ENCODE measurements at regions not wholly inside any gene's neighbourhood (a gene's known extent, or its start where the extent isn't known, plus 50 kb on each side); places are given as distances from the start of the nearest gene placed in this dataset.

GRCh38 chr7:41536873-41537665, 165.8 kb downstream of the INHBA start:
- Histone ChIP-seq H3K36me3 (no peaks in the 10 kb centered on the region), H3K4me1 (no peaks in the 10 kb centered on the region), H3K27me3 (no peaks in the 10 kb centered on the region), H3K4me3 (no peak overlapping the region), H3K9me3 (no peaks in the 10 kb centered on the region), H3K27ac (peak overlapping the region in 1 of 2 donors; percentile 23)
- peak in 1 of 2 donors; percentile 15 for DNase-seq
- TF ChIP-seq CTCF (IDR thresholded peaks at IDR 0.05) (no peak), POLR2A (IDR thresholded peaks at IDR 0.05) (no peak)
- intact Hi-C loops (cut with DNase I; ENCODE audit: low total_unique reads): no loop called here

- Histone ChIP-seq H3K4me1 (no peaks in the 10 kb centered on the region), H3K27me3 (no peaks in the 10 kb centered on the region), H3K36me3 (no peaks in the 10 kb centered on the region), H3K9me3 (no peaks in the 10 kb centered on the region), H3K4me3 (no peak overlapping the region), H3K27ac (peak overlapping the region in 1 of 2 donors; percentile 34)
- TF ChIP-seq POLR2A (IDR thresholded peaks at IDR 0.05): no peak
- no peak for TF ChIP-seq CTCF (IDR thresholded peaks at IDR 0.05)
- no peak for DNase-seq
- intact Hi-C loops (cut with DNase I; ENCODE audit: low total_unique reads): no loop called here
Measured at GRCh38 chr7:41536122-41536872, 166.6 kb downstream of the INHBA start.

- H3K4me3 ChIP-seq: no peak overlapping the region
- no peak for DNase-seq
- H3K36me3 ChIP-seq: no peaks in the 10 kb centered on the region
- no peaks in the 10 kb centered on the region for H3K4me1 ChIP-seq
- H3K27me3 ChIP-seq: no peaks in the 10 kb centered on the region
- no peaks in the 10 kb centered on the region for H3K9me3 ChIP-seq
- TF ChIP-seq CTCF (IDR thresholded peaks at IDR 0.05) (no peak), POLR2A (IDR thresholded peaks at IDR 0.05) (no peak)
- intact Hi-C loops (cut with DNase I; ENCODE audit: low total_unique reads): no loop called here
- H3K27ac ChIP-seq: no peak overlapping the region
Measured at GRCh38 chr7:41529831-41530230, 173.1 kb downstream of the INHBA start.

- Histone ChIP-seq H3K27ac (no peak overlapping the region), H3K36me3 (no peaks in the 10 kb centered on the region), H3K9me3 (no peaks in the 10 kb centered on the region), H3K27me3 (no peaks in the 10 kb centered on the region), H3K4me3 (no peak overlapping the region), H3K4me1 (no peaks in the 10 kb centered on the region)
- intact Hi-C loops (cut with DNase I; ENCODE audit: low total_unique reads): no loop called here
- no peak for DNase-seq
- TF ChIP-seq POLR2A (IDR thresholded peaks at IDR 0.05): no peak
- no peak for TF ChIP-seq CTCF (IDR thresholded peaks at IDR 0.05)
Measured at GRCh38 chr7:41524876-41525275, 178.0 kb downstream of the INHBA start.

GRCh38 chr7:41520445-41520844, 182.4 kb downstream of the INHBA start:
- Histone ChIP-seq H3K36me3 (no peaks in the 10 kb centered on the region), H3K27me3 (no peaks in the 10 kb centered on the region), H3K27ac (no peak overlapping the region), H3K4me1 (no peaks in the 10 kb centered on the region), H3K4me3 (no peak overlapping the region), H3K9me3 (no peaks in the 10 kb centered on the region)
- intact Hi-C loops (cut with DNase I; ENCODE audit: low total_unique reads): no loop called here
- no peak for DNase-seq
- TF ChIP-seq POLR2A (IDR thresholded peaks at IDR 0.05): no peak
- no peak for TF ChIP-seq CTCF (IDR thresholded peaks at IDR 0.05)
